GM06990 (cell line): ENCODE measurements at regions not wholly inside any gene's neighbourhood (a gene's known extent, or its start where the extent isn't known, plus 50 kb on each side); places are given as distances from the start of the nearest gene placed in this dataset.

ENCODE experiments used
- DNase-seq: peaks from one replicate; pipeline ENCODE4 v3.0.0-alpha.2; 2011; ENCODE audit not compliant: insufficient read length; ENCODE audit errors: extremely low read depth
- H3K27me3 ChIP-seq: replicated peaks from 2 replicates; pipeline ENCODE4 v1.6.0; 2011; ENCODE audit warnings: low read length; ENCODE audit not compliant: control insufficient read depth, insufficient read depth
- H3K36me3 ChIP-seq: 2 replicates; pipeline ENCODE4 v1.5.1; 2011; ENCODE audit warnings: low read length; ENCODE audit not compliant: control insufficient read depth, insufficient read depth
- H3K4me3 ChIP-seq: replicated peaks from 2 replicates; pipeline ENCODE4 v1.5.1; 2011; ENCODE audit warnings: low read depth, mild to moderate bottlenecking, control low read depth, low read length
- CTCF ChIP-seq: IDR thresholded peaks from 2 replicates; pipeline ENCODE4 v1.5.1; 2011; ENCODE audit warnings: low read length, control low read depth, mild to moderate bottlenecking, inconsistent platforms; ENCODE audit not compliant: insufficient read depth, poor library complexity, severe bottlenecking

- no peak for TF ChIP-seq CTCF
- no peak overlapping the region for H3K4me3 ChIP-seq
Measured at GRCh38 chr3:174436367-174436766, 422.8 kb upstream of the NAALADL2 start.

GRCh38 chr3:174438501-174439145, 420.5 kb upstream of the NAALADL2 start:
- DNase-seq = no peak
- Histone ChIP-seq H3K36me3 (no peaks in the 10 kb centered on the region), H3K4me3 (no peak overlapping the region), H3K27me3 (no peaks in the 10 kb centered on the region)
- TF ChIP-seq CTCF = no peak

More at GRCh38 chr3:174436367-174436766, 422.8 kb upstream of the NAALADL2 start:
- no peak for DNase-seq
- H3K27me3 ChIP-seq = no peaks in the 10 kb centered on the region
- no peaks in the 10 kb centered on the region for H3K36me3 ChIP-seq

- TF ChIP-seq CTCF = no peak
- no peak for DNase-seq
- no peak overlapping the region for H3K4me3 ChIP-seq
- H3K27me3 ChIP-seq = no peaks in the 10 kb centered on the region
- no peaks in the 10 kb centered on the region for H3K36me3 ChIP-seq
Measured at GRCh38 chr3:174439331-174440252, 419.5 kb upstream of the NAALADL2 start.

- no peak for DNase-seq
- H3K27me3 ChIP-seq = no peaks in the 10 kb centered on the region
- H3K36me3 ChIP-seq = no peaks in the 10 kb centered on the region
- no peak for TF ChIP-seq CTCF
- H3K4me3 ChIP-seq = peak overlapping the region; percentile 62
Measured at GRCh38 chr3:174440253-174440701, 418.9 kb upstream of the NAALADL2 start.

GRCh38 chr3:174440741-174441587, 418.2 kb upstream of the NAALADL2 start:
- Histone ChIP-seq H3K27me3 (no peaks in the 10 kb centered on the region), H3K36me3 (no peaks in the 10 kb centered on the region), H3K4me3 (peak overlapping the region; percentile 62)
- TF ChIP-seq CTCF = no peak
- DNase-seq = peak; percentile 70
